Embryonic facial prominence (tissue), 1 donor: ENCODE measurements at regions not wholly inside any gene's neighbourhood (a gene's known extent, or its start where the extent isn't known, plus 50 kb on each side); places are given as distances from the start of the nearest gene placed in this dataset.

ENCODE experiments used
- DNase-seq: peaks from one replicate; pipeline ENCODE4 v3.0.0-alpha.2; 2016; ENCODE audit errors: extremely low spot score

GRCh38 chr4:138756519-138756918 lies 259.1 kb upstream of the NOCT start:
- no peak for DNase-seq

DNA sequence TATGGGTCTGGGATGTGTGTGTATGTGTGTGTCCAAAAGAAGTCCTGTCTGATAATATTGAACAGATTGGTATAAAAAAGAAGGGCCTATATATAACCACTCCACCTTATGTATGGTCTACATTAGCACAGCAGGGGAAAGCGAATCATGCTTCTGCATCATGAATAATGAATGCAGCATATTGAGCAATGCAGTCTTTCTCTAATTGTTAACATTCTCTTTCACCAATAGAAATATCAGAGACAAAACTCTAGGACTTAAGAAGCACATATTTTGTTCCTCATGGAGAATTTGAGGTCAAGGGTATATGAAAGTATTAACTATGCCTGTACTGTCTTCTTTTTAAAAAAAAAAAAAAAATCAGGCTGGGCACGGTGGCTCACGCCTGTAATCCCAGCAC lies 264.3 kb upstream of the NOCT start:
- no peak for DNase-seq

DNA sequence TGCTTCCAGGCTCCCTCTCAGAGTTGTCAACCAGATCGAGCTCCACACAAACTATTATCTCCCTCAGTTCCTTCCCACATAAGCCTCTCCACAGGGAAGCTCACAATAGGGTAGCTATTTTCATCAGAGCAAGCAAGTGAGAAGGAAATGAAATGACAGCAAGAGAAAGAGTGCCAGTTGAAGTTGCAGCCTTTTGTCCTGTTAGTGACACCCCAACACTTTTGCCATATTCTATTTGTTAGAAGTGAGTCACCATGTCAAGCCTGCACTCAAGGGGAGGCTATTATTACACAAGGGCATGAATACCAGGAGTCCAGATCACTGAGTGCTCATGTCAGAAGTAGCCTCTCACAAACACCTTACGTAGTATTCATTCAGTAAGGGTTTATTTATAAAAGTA lies 266.3 kb upstream of the NOCT start:
- DNase-seq, result no peak

- DNase-seq, result no peak
Observed at GRCh38 chr4:138741766-138742377, 273.7 kb upstream of the NOCT start.

- no peak for DNase-seq
Observed at GRCh38 chr4:138740816-138741745, 274.5 kb upstream of the NOCT start.

DNA sequence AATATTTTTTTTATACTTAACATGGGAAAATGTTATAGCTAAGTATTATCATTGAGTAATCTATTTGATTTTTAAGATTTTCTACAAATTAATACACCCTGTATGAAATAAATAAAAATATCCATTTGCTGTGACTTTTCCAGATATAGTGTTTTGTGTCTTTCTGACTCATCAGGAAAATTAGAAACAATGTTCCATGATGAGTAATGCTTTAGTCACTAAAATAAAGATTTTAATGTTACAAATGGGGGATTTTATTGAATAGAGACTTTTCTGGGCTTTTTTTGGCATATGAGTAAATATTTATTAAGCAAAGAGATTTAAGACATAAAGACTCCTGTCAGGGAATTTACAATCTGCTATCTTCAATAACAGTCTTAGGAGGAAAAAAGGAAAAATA lies 279.2 kb upstream of the NOCT start:
- no peak for DNase-seq

- no peak for DNase-seq
Observed at GRCh38 chr4:138734746-138735145, 280.8 kb upstream of the NOCT start.

DNA sequence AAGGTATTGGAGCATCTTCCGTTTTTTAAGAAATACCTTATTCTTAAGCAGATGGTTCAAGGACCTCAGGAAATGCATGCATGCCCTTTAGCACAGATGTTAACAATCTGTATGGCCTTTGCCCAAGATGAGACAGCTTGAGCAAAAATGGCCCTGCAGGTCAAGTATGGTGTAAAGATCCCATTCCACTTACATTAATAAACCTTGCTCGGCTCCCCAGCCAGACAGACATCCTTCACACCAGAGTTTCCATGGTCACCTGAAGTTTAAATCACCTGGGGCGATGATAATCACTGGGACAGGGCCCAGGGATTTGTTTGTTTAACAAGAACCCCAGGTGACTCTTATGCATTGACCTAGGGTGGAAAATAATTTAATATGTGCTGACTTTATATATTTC lies 287.0 kb upstream of the NOCT start:
- DNase-seq, result no peak

DNA sequence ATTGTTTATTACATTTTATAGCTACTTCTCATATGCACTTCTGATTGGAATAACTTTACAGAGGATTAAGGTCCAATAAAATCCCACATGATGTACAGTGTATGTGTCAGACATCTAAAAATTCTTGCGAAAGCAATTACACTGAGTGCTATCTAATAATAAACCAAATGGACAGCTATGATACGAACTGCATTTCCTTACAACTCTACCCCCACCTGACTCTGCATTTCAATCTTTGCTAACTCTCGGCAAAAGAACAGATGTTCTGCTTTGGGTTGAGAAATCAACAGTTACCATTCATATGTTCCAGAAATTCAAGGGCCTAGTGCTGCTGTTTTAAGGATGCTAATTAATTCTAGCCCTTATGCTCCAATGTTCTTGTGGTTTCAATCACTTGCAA lies 287.9 kb upstream of the NOCT start:
- no peak for DNase-seq

DNA sequence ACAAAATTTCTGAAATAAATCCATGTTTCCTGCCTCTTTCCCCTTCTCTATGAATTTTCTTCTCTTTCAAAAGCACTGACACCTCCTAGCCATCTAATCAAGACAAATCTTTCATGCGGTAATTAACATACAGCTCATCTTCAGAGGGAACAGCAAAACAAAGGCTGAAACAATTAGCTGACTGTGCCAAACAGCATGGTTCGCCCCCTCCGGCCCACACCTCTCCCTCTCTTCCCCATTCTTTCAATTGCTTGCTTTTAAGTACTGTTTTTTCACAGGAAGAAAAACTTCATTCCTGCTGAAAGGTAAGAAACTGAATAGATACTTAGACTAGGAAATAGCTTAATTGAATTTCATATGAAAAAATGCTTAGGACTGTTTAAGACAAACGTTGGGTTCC lies 291.1 kb upstream of the NOCT start:
- DNase-seq, result no peak

GRCh38 chr4:138716559-138717335 lies 298.8 kb upstream of the NOCT start:
- no peak for DNase-seq

- DNase-seq, result no peak
Observed at GRCh38 chr4:138710297-138710696, 305.3 kb upstream of the NOCT start.

GRCh38 chr4:138709859-138710258 lies 305.7 kb upstream of the NOCT start:
- no peak for DNase-seq

DNA sequence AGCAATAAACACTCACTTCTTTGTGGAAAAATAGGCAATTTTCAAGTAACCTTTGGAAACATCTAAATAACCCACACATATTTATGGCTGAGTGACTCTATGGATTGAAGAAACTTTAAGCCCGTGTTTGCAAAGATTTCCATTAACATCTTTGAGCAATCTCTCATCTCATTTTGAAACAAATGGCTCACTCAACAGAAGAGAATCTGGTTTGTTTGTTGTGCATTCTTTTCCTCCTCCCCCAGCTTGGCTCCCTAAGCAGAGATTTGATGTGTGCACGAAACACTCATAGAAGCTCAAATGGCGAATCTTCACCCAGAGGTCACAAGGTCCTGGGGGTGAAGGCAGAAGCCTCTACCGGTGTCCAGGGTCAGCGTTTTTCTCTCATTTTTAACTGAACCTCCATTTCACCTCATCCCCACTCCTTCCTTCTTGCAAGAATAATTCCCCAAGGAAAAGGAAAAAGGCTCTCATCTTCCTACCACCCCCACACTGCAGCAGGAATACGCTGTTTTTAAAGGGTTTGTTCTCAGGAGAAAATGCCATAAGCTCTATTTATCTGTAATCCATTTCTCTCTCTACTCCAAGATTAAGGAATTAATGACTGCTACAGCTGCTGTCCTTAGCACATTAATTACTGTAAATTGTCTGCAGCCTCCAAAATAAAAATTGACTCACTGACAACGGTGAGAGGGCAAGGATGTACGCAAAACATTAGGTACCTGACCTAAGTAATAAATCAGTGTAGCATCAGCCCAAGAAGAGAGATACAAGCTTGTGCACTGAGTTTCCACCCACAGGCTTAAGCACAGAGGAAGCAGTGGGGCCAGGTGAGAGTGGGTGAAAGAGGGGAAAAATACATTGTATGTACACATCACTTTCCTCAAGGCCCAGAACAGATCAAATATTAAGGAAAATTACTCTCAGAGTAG lies 307.6 kb upstream of the NOCT start:
- DNase-seq, result no peak

- no peak for DNase-seq
Observed at GRCh38 chr4:138706201-138706600, 309.4 kb upstream of the NOCT start.

DNA sequence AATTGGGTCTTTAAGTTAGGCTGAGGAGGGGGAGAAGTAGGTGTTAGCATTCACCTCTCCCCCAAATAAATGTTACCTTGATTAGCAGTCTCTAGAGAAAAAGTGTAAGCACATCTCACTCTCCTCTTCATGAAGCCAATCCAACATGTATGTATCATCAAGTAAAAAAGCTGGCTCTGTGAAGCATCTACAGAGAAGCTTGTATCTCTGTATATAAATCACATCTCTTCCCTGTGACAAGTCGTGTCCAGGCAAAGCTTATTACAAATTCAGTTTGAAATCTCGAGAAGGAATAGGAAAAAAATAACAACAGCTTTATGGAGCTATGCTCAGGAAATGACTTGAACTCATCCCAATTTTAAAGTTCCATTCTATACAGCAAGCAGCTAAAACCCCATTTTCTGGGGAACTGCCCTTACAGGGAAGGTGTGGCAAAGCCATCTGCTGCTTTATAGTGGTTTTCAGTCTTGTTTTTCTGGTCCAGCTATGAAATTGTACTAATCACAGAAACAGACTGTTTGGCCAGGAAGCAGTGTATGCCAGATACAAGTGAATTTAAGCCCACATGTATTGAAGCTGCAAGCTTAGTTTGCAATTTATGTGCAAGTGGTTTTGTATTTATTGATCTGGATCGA lies 313.3 kb upstream of the NOCT start:
- no peak for DNase-seq

DNA sequence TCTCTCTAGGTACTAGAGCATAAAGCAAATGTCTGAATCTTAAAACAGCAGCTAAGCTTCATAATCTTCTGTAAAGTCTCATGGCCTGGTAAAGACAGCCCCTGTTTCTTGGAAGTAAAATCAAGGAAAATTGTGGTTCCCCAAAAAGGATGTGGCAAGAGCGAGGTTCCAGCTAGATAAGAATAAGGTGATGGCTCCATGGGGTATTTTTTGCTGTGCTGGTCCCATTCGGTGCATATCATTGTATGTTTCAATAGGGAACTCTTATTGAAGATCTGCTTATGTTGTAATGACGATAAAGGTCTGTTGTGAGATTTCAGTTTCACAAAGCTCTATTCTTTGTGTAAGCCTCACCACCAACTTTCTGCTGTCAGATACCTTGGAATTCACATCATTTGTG lies 316.9 kb upstream of the NOCT start:
- no peak for DNase-seq

- no peak for DNase-seq
Observed at GRCh38 chr4:138697851-138698250, 317.7 kb upstream of the NOCT start.

GRCh38 chr4:138696771-138697170 lies 318.8 kb upstream of the NOCT start:
- no peak for DNase-seq

DNA sequence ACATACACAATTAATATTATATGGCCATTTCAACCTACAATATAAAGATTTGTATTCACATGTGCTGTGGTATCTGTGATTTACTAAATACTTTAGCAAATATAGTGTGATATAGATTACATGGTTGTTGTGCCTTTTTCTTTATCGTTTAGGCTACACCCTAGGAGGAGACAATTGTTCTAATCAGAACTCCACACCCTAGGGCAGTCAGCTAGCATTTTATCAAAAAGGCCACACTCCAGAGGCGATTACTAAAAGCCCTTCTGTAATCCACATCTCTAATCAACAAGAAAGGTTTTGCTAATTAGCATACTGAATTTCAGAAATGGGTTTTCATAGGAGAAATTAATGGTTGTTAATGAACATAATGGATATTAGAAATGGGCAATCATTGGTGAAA lies 319.5 kb upstream of the NOCT start:
- no peak for DNase-seq

DNA sequence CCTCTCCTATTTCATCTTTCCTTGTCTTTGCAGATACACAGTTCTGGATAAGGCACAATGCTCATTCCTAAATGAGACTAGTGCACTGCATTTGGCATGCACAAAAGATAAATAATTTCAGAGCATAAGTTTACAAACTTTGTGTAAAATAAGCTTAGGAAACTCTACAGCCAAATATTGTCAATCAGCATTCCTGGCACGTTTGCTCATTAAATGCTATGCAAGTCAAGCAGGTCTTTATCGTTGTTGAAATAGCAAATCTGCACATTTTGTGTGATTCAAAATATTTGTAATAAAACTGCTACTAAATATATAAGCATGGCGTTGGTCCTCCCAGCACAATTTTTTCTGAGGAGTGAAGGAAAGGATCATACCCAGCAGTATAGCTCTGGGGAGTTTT lies 322.1 kb upstream of the NOCT start:
- no peak for DNase-seq
